OCI-LY7 (cell line): ENCODE measurements at regions not wholly inside any gene's neighbourhood (a gene's known extent, or its start where the extent isn't known, plus 50 kb on each side); places are given as distances from the start of the nearest gene placed in this dataset.

Source experiments
- BruUV-seq: library from RNA; stranded (reverse); fragments of 400-500 nt; replicated peaks from 2 replicates; lab custom pipeline; 2021; lab: Mats Ljungman, UMichigan
- CTCF ChIA-PET: fragments of 300-600 bp; sonication (Branson Sonifier 250); formaldehyde crosslinking; loops from one replicate; lab custom pipeline; 2022; ENCODE audit warnings: antibody characterized with exemption; ENCODE audit not compliant: unreplicated experiment; lab: Charles Lee
- POLR2A ChIA-PET: fragments of 300-600 bp; sonication (Branson Sonifier 250); formaldehyde crosslinking; loops from one replicate; lab custom pipeline; 2022; ENCODE audit warnings: antibody characterized with exemption; lab: Charles Lee
- DNase-seq: peaks from one replicate; pipeline ENCODE4 v3.0.0-alpha.2; 2015; ENCODE audit warnings: low spot score
- H2AFZ ChIP-seq: fragments of 200-600 bp; sonication (generic), shearing (Covaris generic); 2 replicates; pipeline ENCODE4 v1.6.1; 2014; ENCODE audit warnings: mild to moderate bottlenecking, antibody characterized with exemption, low read length, moderate library complexity
- H3K27ac ChIP-seq: fragments of 200-600 bp; sonication (generic); 2 replicates; pipeline ENCODE4 v1.5.1; 2014; ENCODE audit warnings: mixed run types, low read depth, mild to moderate bottlenecking, moderate library complexity, low read length, inconsistent platforms; ENCODE audit not compliant: poor library complexity, severe bottlenecking
- H3K36me3 ChIP-seq: fragments of 200-600 bp; sonication (generic); 2 replicates; pipeline ENCODE4 v1.6.1; 2014; ENCODE audit warnings: mild to moderate bottlenecking, antibody characterized with exemption, low read length, moderate library complexity, mixed read lengths; ENCODE audit not compliant: insufficient read depth
- H3K4me1 ChIP-seq: fragments of 200-600 bp; sonication (generic); 2 replicates; pipeline ENCODE4 v1.5.1; 2014; ENCODE audit warnings: mild to moderate bottlenecking, low read length; ENCODE audit not compliant: insufficient read depth, poor library complexity, severe bottlenecking
- H3K4me2 ChIP-seq: fragments of 200-600 bp; sonication (generic); 2 replicates; pipeline ENCODE4 v1.6.1; 2014; ENCODE audit warnings: mild to moderate bottlenecking, low read length
- H3K4me3 ChIP-seq: fragments of 200-600 bp; sonication (generic); 2 replicates; pipeline ENCODE4 v1.5.1; 2014; ENCODE audit warnings: mild to moderate bottlenecking, low read depth, low read length; ENCODE audit not compliant: poor library complexity, severe bottlenecking
- H3K79me2 ChIP-seq: fragments of 200-600 bp; sonication (generic); 2 replicates; pipeline ENCODE4 v1.6.1; 2016; ENCODE audit warnings: low read depth, mild to moderate bottlenecking, low read length, moderate library complexity, mixed read lengths; ENCODE audit not compliant: insufficient read depth
- H3K9me2 ChIP-seq: fragments of 200-600 bp; sonication (generic); 2 replicates; pipeline ENCODE4 v1.6.1; 2016; ENCODE audit warnings: mild to moderate bottlenecking, low read length, mixed read lengths; ENCODE audit not compliant: insufficient read depth
- H3K9me3 ChIP-seq: fragments of 200-600 bp; sonication (generic); 2 replicates; pipeline ENCODE4 v1.6.1; 2014; ENCODE audit warnings: mild to moderate bottlenecking, mixed run types, low read length, mixed read lengths
- H4K20me1 ChIP-seq: fragments of 200-600 bp; sonication (generic); 2 replicates; pipeline ENCODE4 v1.6.1; 2014; ENCODE audit warnings: mild to moderate bottlenecking, antibody characterized with exemption, low read length, moderate library complexity, mixed read lengths; ENCODE audit not compliant: insufficient read depth
- CTCF ChIP-seq: fragments of 200-600 bp; sonication (generic); conservative IDR thresholded peaks from 2 replicates; pipeline ENCODE4 v1.5.1; 2014; ENCODE audit warnings: mild to moderate bottlenecking, antibody characterized with exemption, low read length, moderate library complexity, mixed read lengths
- EZH2phosphoT487 ChIP-seq: fragments of 200-600 bp; sonication (generic); IDR thresholded peaks from 2 replicates; pipeline ENCODE4 v1.6.1; 2018; ENCODE audit warnings: low read depth, borderline replicate concordance, mild to moderate bottlenecking, mixed run types, antibody characterized with exemption, low read length, moderate library complexity, mixed read lengths
- intact Hi-C: fragments of 100-400 bp; cut with micrococcal nuclease; formaldehyde crosslinking; loops from one replicate; pipeline ENCODE4 v1.10.0; 2022; ENCODE audit not compliant: unreplicated experiment

DNA sequence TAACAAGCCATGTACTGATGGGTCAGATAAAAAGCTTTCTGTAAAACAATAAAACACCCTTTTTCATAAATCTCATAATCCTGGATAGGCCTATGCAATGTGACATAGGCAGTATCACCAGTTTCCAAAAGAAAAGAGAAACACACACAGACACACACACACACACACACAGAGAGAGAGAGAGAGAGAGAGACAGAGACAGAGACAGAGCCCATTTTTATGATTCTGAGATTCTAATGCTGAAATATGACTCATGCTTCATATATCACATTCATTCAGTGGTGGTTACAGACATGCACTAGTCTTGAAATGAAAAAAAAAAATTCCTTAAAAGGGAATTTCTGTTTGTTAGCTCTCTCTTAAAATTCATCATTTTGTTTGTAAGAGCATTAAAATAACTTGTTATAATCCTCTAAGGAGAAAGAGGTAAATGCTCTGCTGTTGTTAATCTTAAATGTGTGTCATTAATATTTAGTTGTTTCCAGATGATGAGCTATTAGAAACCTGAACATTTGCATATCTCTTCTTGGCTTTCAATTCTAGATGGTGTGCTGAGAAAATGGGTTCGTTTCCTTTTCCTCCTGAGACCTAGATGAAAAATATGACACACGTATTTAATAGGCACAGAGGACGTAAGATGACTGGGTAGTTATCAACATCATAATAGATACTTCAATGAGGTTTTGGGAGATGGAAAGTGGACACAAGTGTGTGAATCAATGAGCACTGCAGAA lies 1598.7 kb upstream of the ACVR2A start:
- DNase-seq = no peak
- Histone ChIP-seq H3K4me2 (no peak overlapping the region), H3K9me2 (no peaks in the 10 kb centered on the region), H3K4me1 (no peaks in the 10 kb centered on the region), H2AFZ (no peak overlapping the region), H3K9me3 (no peaks in the 10 kb centered on the region), H4K20me1 (no peaks in the 10 kb centered on the region), H3K36me3 (no peaks in the 10 kb centered on the region), H3K79me2 (no peaks in the 10 kb centered on the region), H3K4me3 (no peak overlapping the region), H3K27ac (no peak overlapping the region)
- TF ChIP-seq EZH2phosphoT487 (no peak), CTCF (no peak)
- CTCF ChIA-PET = no interaction called here
- intact Hi-C loops = no loop called here
- POLR2A ChIA-PET = interaction anchor here (0.5 to 1.7 kb wide), 2 partner anchors 11 to 1316 kb away, joined by 3 to 4 read pairs; no protein-coding TSS in a partner anchor
- BruUV-seq = no TSS peak

- Histone ChIP-seq H3K27ac (no peak overlapping the region), H3K9me3 (no peaks in the 10 kb centered on the region), H3K9me2 (no peaks in the 10 kb centered on the region), H3K36me3 (no peaks in the 10 kb centered on the region), H3K4me2 (no peak overlapping the region), H4K20me1 (no peaks in the 10 kb centered on the region), H3K4me1 (no peaks in the 10 kb centered on the region), H3K4me3 (no peak overlapping the region), H3K79me2 (no peaks in the 10 kb centered on the region), H2AFZ (no peak overlapping the region)
- ChIA-PET POLR2A (interaction anchor here (0.6 to 1.7 kb wide), 5 partner anchors 7 to 76 kb away, joined by 3 to 4 read pairs (median 3); no protein-coding TSS in a partner anchor), CTCF (no interaction called here)
- DNase-seq = no peak
- intact Hi-C loops = no loop called here
- TF ChIP-seq CTCF = no peak
- TF ChIP-seq EZH2phosphoT487 = no peak
- no TSS peak for BruUV-seq
Observed at GRCh38 chr2:146244830-146245229, 1600.0 kb upstream of the ACVR2A start.

GRCh38 chr2:146244131-146244530 lies 1600.7 kb upstream of the ACVR2A start:
- no peaks in the 10 kb centered on the region for H4K20me1 ChIP-seq
- no peaks in the 10 kb centered on the region for H3K4me1 ChIP-seq
- no peak overlapping the region for H3K27ac ChIP-seq
- POLR2A ChIA-PET = no interaction called here
- BruUV-seq = no TSS peak
- no peak overlapping the region for H3K4me3 ChIP-seq
- H3K9me2 ChIP-seq = no peaks in the 10 kb centered on the region
- no peaks in the 10 kb centered on the region for H3K9me3 ChIP-seq
- no peak overlapping the region for H3K4me2 ChIP-seq
- no peak for DNase-seq
- intact Hi-C loops = no loop called here
- no peaks in the 10 kb centered on the region for H3K36me3 ChIP-seq
- CTCF ChIA-PET = no interaction called here
- no peak overlapping the region for H2AFZ ChIP-seq
- TF ChIP-seq EZH2phosphoT487 = no peak
- no peak for TF ChIP-seq CTCF
- no peaks in the 10 kb centered on the region for H3K79me2 ChIP-seq
